ENCODE measurements at regions not wholly inside any gene's neighbourhood (a gene's known extent, or its start where the extent isn't known, plus 50 kb on each side); places are given as distances from the start of the nearest gene placed in this dataset.

DNA sequence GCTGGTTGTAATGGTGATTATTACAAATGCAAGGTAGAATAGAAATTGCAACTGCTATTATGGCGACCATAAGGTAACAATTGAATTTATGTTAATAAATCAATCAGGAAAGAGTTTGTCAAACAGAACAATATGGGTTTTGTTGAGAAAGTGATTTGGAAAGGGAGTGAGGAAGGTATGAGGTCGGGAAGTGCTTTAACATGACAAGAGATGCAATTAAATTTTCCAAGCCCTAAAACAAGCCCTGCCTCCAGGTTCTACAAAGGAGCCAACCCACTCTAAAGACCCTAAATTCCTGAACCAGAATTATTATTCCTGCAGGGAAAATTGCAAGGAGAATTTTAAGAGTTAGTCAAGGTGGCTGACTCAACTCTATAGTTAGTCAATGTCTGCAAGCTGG is 363.7 kb downstream of the BMPER start:
- no peak for DNase-seq (ENCODE audit: extremely low read depth, low read depth, low spot score)

DNA sequence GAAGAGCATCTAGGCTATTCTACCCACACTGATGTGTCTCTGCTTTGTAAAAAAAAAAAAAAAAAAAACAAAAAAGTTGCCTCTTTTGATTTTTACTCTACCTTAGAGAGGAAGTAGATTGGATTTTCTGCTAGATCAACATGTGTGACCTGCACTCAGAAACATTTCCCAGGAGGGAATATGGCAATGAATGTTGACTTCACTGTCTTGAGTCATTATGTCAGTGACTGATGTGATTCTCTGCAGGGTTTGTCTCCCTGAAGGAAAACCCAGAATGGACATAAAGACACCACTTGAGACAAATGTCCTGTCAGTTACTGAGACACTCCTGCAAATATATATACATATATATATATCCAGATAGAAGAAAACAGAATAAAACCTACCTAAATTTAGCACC is 370.3 kb downstream of the BMPER start:
- DNase-seq (ENCODE audit: extremely low read depth, low read depth, low spot score): no peak

DNA sequence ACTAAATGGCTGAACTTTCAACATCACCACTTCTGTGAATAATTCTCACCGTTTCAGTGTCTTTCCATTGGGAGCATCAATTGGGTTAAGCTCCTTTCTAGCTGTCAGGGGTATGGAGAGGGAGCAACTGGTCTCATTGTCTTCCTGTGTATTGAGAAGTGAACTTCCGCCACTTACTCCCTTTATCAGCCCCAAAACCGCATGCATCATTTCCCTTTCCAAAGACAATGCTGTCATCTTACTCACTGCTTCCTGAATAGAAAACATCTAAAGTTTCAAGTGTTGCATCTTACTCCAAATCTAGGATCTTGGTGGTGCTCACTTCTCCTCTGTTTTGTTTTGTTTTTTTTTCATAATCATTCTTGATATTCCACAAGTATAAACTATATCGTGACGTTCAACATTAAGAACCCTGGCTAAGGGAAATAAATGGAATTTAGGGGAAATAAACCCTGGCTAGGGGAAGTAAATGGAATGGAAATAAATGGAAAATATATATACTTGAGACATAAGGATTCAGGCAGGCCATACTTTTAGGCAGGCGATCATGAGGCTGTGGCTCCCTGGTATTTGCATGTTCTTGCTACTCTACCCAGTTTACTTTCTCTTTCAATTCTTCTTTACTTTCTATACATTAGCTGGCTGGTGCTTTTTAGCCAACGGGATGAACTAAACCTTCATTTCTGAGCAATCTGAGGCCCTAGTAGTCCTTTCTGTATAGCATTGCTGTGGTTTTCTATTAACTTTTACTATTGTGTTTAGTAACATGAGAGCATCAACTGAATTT is 371.9 kb downstream of the BMPER start:
- DNase-seq (ENCODE audit: extremely low read depth, low read depth, low spot score): peak; percentile 60

DNA sequence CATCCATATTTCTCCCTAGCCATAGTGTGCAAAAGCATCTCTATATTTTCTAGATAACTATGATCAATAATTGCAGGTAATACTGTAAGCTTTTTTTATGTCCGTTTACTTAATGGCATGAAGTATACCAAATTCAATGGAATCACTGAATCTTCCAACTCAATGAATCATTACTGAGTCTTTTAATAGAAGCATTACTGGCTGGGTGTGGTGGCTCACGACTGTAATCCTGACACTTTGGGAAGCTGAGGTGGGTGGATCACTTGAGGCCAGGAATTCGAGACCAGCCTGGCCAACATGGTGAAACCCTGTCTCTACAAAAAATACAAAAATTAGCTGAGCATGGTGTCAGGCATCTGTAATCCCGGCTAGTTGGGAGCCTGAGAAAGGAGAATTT is 372.5 kb downstream of the BMPER start:
- no peak for DNase-seq (ENCODE audit: extremely low read depth, low read depth, low spot score)

DNA sequence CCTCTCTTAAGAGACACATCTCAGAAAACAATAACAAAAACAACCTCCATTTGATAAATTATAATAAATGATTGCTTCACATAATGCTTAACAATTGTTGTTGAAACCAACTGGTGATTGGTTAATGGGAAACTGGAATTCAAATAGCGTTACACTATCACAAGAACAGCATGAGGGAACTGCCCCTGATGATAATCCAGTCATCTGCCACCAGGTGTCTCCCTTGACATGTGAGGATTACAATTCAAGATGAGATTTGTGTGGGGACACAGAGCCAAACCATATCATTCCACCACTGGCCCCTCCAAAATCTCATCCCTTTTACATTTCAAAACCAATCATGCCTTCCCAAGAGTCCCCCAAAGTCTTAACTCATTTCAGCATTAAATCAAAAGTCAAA is 375.9 kb downstream of the BMPER start:
- DNase-seq (ENCODE audit: extremely low read depth, low read depth, low spot score): no peak

DNA sequence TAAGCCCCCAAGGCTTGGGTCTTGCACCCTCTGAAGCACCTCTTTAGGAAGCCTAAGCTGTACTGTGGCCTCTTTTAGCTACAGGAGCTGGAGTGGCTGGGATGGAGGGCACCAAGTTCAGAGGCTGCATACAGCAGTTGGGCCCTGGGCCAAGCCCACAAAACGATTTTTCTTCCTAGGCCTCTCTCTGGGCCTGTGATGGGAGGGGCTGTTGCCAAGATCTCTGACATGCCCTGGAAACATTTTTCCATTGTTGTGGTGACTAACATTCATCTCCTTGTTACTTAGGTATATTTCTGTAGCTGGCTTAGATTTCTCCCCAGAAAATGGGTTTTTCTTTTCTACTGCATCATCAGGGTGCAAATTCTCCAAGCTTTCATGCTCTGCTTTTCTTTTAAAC is 375.7 kb upstream of the NPSR1 start:
- DNase-seq (ENCODE audit: extremely low read depth, low read depth, low spot score): no peak

DNA sequence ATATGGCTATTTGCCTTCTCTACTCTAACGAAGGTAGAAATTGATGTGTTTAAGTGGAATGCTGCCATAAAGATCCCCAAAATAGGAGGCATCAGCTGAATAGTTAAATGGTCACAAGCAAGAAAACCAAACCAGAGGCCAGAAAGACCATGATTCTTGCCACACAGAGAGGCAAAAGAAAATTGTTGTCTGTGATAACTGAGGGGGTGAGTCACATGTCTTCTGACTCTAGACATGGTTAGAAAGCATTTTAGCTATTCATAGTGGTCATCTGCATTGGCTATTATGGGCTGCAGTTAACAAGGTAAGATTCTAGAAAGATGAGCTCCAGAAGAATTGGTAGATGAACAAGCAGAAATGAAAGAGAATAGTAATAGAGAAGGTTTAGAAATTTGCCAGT is 361.4 kb upstream of the NPSR1 start:
- DNase-seq (ENCODE audit: extremely low read depth, low read depth, low spot score): no peak

DNA sequence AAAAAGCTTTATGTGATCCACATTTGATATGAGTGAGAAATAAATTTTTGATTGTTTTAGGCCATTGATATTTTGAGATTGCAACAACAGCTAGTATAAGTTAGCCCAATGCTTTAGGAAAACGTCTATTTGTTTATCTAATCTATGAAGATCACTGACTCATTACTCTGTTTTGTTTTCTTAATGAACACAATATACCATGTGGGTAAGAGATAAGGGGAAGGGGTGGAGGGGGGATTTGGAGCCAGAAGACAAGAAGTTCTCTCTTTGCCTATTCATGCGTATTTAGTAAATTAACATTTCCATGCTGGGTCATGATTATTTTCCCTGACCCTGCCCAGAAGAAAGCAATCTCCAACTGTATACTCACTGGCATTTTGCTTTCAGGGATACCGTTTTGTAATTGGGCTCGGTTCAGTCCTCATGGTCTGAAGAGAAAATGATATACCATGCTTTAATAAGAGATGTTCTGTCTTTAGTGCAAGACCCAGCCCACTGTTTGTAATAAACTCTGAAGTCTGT is 359.5 kb upstream of the NPSR1 start:
- DNase-seq (ENCODE audit: extremely low read depth, low read depth, low spot score): no peak

DNA sequence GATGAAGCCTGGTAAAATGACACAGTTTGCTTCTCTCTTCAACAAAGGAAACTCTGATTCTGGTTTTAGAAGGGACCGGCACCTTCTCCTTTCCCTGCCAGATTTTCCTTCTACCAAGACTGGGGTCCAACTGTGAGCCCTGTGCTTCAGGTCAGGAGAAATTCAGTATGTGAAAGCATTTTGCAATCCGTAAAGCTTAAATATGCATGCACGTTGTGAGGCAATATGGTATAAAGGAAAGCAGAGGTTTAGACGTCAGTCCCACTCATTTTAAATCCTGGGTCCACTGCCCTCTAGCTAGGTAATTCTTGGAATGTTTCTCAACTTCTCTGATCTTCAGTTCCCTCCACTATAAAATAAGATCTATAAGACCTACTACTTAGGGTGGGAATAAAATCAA is 359.0 kb upstream of the NPSR1 start:
- DNase-seq (ENCODE audit: extremely low read depth, low read depth, low spot score): no peak

DNA sequence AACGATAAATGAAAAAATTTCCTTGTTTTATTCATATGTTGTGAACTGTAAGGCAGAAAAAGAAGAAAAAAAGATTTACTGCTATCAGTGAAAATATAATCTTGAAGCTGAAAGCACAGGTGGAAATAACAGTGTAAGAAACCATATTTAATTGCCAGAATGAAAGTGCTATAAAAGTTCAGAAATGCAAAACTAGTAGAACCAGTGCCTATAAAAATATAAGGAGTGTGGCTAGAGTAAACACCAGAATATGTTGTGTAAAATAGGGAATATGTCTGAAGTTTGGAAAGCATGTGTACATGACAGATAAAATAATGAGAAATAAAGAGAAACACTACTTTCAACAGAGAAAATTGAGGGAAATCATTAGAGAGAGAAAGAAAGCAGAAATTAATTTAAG is 350.5 kb upstream of the NPSR1 start:
- no peak for DNase-seq (ENCODE audit: extremely low read depth, low read depth, low spot score)

DNA sequence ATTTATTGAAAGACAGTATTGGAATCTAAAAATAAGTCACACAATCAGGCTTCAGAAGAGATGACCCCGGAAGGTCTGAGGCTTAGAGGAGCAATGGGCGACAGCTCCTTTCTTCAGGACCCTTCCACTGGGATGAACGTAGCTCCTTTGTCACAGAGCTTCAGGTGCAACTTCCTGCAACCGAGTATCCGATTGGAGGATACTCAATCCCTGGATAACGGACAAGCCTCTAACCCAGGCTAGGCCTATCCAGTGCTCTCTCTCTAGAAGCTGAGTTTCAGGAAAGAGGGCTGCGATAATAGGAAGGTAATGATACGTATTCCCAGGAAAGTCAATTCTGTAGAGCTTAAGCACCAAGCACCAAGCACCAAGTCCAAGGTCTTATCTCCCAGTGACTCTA is 349.4 kb upstream of the NPSR1 start:
- DNase-seq (ENCODE audit: extremely low read depth, low read depth, low spot score): no peak

DNA sequence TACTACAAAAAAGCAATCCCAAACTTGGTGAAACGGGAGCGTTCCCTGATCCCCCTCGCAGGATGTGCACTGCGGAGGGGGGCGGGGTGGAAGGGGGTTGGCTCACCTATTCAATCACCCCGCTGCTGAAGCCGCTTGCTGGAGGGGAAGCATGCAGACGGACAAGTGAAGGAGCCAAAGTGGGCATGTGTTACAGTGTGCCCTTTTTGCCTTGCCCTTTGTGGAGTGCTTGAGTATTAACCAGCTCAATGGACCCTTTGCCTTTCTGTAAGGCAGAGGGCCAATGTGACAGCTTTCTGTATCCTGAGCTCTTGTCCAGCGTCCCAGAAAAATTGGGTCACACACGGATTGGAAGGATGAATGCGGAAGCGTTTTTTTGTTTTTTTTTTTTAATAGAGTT is 348.9 kb upstream of the NPSR1 start:
- no peak for DNase-seq (ENCODE audit: extremely low read depth, low read depth, low spot score)

DNA sequence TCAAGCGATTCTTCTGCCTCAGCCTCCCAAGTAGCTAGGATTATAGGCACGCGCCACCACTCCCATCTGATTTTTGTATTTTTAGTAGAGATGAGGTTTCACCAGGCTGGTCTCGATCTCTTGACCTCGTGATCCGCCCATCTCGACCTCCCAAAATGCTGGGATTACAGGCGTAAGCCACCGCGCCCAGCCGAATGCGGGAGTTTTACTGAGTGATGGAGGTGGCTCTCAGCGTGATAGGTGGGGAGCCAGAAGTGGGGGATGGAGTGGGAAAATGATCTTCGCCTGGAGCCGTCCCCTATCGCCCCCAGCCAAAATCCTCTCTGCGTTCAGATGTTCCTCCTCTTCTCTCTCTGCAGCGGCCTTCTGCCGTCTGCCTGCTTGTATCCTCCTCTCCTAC is 348.4 kb upstream of the NPSR1 start:
- no peak for DNase-seq (ENCODE audit: extremely low read depth, low read depth, low spot score)

DNA sequence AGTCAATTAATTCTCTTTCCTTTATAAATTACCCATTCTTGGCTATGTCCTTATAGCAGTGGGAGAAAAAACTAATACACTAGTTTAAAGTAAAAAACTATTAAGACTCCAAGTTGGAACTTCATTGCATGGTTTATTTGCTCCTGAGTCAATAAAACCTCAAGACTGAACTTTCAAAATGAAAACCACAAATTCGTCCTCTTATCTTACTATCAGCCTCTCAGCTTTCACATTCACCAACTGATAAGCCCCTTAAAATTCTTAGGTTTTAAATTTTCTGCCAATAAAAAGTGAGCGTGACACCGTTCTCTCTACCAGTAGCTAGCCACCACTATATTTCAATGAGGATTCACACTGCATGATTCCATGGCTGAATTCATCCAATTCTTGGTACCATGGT is 346.4 kb upstream of the NPSR1 start:
- DNase-seq (ENCODE audit: extremely low read depth, low read depth, low spot score): no peak

DNA sequence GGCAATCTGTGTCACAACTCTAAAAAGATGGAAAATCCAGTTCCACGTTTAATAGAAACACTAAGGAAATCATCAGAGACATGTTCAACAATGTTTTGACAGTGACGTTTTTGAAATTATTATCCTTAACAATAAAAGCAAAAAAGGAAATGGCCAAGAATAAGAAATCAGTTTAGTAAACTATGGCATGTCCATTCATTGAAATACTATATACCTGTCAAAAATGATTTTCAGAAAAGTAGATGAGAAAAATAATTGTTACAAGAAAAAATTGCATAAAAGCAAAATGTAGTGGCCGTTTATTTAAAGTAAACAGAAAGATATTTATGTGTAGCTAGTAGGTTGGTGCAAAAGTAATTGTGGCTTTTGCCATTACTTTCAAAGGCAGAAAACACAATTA is 345.4 kb upstream of the NPSR1 start:
- DNase-seq (ENCODE audit: extremely low read depth, low read depth, low spot score): no peak

DNA sequence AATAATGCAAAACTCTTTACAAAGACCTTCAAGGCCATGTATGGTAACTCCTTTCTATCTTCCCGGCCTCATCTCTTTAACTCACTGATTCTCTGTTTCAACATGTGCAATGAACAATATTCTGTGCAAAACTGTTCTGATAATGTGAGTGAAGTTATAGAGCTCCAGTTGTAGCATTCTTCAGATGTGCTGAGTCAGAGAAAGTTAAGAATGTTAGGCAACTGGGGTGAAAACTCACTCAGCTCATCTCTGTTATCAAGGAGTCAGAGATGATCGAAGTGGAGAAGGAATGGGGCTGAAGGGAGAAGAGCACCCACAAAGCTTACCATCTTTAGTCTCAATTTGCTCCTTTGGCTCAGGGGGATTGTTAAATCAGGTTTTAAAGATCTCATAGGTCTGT is 344.7 kb upstream of the NPSR1 start:
- DNase-seq (ENCODE audit: extremely low read depth, low read depth, low spot score): no peak

DNA sequence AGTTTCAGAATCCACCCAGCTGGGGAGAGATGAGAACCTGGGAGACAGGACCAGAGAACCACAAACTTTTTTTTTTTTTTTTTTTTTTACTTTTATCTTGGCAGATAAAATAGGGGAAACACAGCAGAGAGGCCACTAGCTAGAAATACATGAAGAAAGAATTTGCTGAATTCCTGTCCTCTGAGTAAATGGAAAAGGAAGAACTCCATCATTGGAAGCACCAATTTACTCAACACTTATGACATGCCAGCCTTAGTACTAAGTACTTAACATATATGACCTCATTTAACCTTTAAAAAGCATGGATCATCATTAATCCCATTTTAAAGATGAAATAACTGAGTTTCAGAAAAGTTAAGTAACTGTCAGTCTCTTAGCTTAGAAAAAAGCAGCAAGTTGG is 343.0 kb upstream of the NPSR1 start:
- DNase-seq (ENCODE audit: extremely low read depth, low read depth, low spot score): no peak

DNA sequence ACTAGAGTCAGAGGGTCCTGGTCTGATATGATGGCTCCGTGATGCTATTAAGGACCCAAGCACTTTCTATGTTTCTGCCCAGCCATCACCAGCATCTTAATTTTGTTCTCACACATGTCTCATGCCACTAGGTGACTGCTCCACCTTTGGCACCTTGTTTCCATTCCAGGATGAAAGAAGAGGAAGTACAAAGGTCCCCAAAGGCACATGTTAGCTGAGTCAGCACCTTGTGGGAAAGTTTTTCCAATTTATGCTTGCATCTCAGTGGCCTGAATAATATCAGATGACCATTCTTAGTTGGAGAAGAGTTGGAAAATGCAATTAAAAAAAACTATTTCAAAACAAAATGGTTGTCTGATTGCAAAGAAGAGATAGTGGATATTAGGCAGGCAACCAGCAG is 341.0 kb upstream of the NPSR1 start:
- DNase-seq (ENCODE audit: extremely low read depth, low read depth, low spot score): no peak

DNA sequence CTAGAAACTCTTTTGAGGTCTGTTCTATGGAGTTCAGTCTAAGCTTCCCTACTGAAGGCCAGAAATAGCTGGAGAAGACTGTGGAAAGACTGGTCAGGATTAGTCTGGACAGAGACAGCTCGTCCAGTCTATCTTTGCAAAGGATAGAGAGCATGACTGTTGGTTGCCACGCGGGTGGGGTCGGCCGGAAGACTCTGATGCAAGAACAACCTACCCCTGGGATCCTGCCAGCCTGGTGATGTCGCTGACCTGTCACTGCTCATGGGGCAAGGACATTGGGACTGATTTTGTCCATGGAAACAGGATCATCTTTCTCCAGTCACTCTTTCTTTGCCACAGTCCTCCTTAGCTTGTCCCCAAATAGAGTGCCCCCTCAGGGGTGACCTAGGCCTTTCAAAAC is 337.6 kb upstream of the NPSR1 start:
- DNase-seq (ENCODE audit: extremely low read depth, low read depth, low spot score): no peak

DNA sequence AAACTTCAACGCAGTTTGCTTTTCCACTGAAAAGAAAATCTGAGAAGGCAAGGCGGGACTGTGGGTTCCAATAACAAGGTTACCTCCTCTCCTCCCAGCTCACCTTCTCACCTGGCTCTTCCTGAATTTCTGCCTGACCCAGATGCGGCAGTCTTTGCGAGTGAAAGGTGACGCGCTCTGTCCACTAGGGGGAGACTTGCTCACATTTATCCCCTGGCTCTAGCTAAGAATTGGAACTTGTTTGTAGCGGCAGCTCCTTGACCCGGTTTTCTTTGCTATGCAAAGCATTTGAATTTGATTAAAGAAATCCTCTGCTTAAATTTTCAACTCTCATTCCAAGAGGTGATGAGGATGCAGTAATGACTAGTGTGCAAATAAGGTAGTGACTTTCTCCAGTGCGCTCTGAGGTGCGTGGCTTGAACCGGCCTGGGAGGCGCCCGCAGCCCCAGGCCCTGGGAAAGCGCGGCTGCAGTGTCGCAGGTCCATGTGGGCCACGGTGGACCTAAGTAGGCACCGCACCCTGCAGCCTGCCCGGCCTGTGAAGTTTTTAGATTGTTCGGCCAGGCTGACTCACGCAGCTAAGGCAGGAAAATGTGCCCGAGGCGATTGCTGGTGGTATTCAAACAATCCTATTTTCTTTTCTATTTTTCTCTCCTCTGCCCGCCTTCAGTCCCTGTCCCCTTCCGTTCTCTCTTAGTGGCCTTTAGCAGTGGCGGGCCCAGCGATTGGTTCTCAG is 336.9 kb upstream of the NPSR1 start:
- no peak for DNase-seq (ENCODE audit: extremely low read depth, low read depth, low spot score)

DNA sequence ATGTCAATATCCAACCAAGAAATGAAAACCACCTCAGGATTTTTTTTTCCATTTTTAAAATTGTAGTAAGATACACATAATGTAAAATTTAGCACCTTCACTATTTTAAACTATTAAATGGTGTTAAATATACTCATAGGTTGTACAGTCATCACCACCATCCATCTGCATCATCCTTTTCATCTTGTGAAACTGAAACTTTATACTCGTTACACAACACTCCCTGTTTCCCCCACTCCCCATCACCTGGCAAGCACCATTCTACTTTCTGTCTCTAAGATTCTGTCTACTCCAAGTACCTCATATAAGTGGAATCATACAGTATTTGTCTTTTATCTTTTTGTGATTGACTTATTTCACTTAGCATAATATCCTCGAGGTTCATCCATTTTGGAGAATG is 335.2 kb upstream of the NPSR1 start:
- DNase-seq (ENCODE audit: extremely low read depth, low read depth, low spot score): no peak

DNA sequence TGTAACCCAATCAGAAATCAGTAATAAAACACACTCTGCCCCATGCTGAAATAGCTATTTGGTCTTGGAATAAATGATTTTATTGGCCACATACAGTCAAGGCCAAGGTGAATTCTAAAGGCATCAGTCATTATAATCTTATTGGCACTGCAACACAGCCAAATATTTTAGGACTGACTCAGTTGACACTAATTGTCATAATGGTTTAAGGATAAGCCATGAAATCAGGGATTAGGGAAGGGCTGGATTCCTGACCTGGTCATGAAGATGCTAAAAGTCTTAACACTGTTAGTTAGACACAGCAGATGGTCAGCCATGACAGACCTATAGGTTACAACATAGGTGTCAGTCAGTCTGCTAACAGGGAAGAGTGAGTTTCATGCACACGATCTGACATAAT is 330.3 kb upstream of the NPSR1 start:
- DNase-seq (ENCODE audit: extremely low read depth, low read depth, low spot score): no peak
